ENCODE measurements at regions not wholly inside any gene's neighbourhood (a gene's known extent, or its start where the extent isn't known, plus 50 kb on each side); places are given as distances from the start of the nearest gene placed in this dataset.

GRCh38 chr4:107129611-107130010, 93.5 kb upstream of the DKK2 start:
- Histone ChIP-seq H3K4me3 (replicated peaks in 1 of 4; ENCODE audit: control extremely low read depth in 1 of 4, insufficient read depth in 1 of 4, low read depth in 3 of 4, low read length in 4 of 4) (no peak overlapping the region), H3K27me3 (ENCODE audit: control insufficient read depth, insufficient read depth, low read length) (no peaks in the 10 kb centered on the region), H3K36me3 (ENCODE audit: control insufficient read depth, insufficient read depth, low read length) (no peaks in the 10 kb centered on the region), H3K79me2 (ENCODE audit: control insufficient read depth, insufficient read depth, low read length) (no peaks in the 10 kb centered on the region), H2AFZ (ENCODE audit: low read length) (no peak overlapping the region), H3K9me3 (ENCODE audit: control insufficient read depth, insufficient read depth, low read depth, low read length) (no peaks in the 10 kb centered on the region), H3K4me1 (ENCODE audit: control insufficient read depth, extremely low read depth, insufficient read depth, low read length) (no peaks in the 10 kb centered on the region), H3K4me2 (ENCODE audit: extremely low read depth, insufficient read depth, low read length) (no peak overlapping the region), H3K27ac (ENCODE audit: insufficient read depth, low read length) (no peak overlapping the region), H3K9ac (ENCODE audit: insufficient read depth, low read length) (no peak overlapping the region), H4K20me1 (ENCODE audit: control insufficient read depth, extremely low read depth, insufficient read depth, low read length) (no peaks in the 10 kb centered on the region)
- no peak for DNase-seq (ENCODE audit: low read depth in 2 of 2)
- TF ChIP-seq EZH2 (IDR thresholded peaks at IDR 0.05; ENCODE audit: low read length, missing control alignments) (no peak), CTCF (conservative IDR thresholded peaks at IDR 0.05 in 1 of 2, IDR thresholded peaks at IDR 0.05 in 1 of 2; ENCODE audit: low read depth in 1 of 2, low read length in 2 of 2) (no peak)

- H3K4me1 ChIP-seq (ENCODE audit: control insufficient read depth, extremely low read depth, insufficient read depth, low read length), result no peaks in the 10 kb centered on the region
- no peaks in the 10 kb centered on the region for H3K79me2 ChIP-seq (ENCODE audit: control insufficient read depth, insufficient read depth, low read length)
- no peak overlapping the region for H3K27ac ChIP-seq (ENCODE audit: insufficient read depth, low read length)
- H3K4me2 ChIP-seq (ENCODE audit: extremely low read depth, insufficient read depth, low read length), result no peak overlapping the region
- H3K27me3 ChIP-seq (ENCODE audit: control insufficient read depth, insufficient read depth, low read length), result no peaks in the 10 kb centered on the region
- H3K36me3 ChIP-seq (ENCODE audit: control insufficient read depth, insufficient read depth, low read length), result no peaks in the 10 kb centered on the region
- TF ChIP-seq EZH2 (IDR thresholded peaks at IDR 0.05; ENCODE audit: low read length, missing control alignments), result no peak
- TF ChIP-seq CTCF (conservative IDR thresholded peaks at IDR 0.05 in 1 of 2, IDR thresholded peaks at IDR 0.05 in 1 of 2; ENCODE audit: low read depth in 1 of 2, low read length in 2 of 2), result no peak
- no peaks in the 10 kb centered on the region for H4K20me1 ChIP-seq (ENCODE audit: control insufficient read depth, extremely low read depth, insufficient read depth, low read length)
- no peak overlapping the region for H3K4me3 ChIP-seq (replicated peaks in 1 of 4; ENCODE audit: control extremely low read depth in 1 of 4, insufficient read depth in 1 of 4, low read depth in 3 of 4, low read length in 4 of 4)
- H3K9ac ChIP-seq (ENCODE audit: insufficient read depth, low read length), result no peak overlapping the region
- H3K9me3 ChIP-seq (ENCODE audit: control insufficient read depth, insufficient read depth, low read depth, low read length), result no peaks in the 10 kb centered on the region
- DNase-seq (ENCODE audit: low read depth in 2 of 2), result no peak
- H2AFZ ChIP-seq (ENCODE audit: low read length), result no peak overlapping the region
These were observed 93.0 kb upstream of the DKK2 start for GRCh38 chr4:107129076-107129475.

- H3K27ac ChIP-seq (ENCODE audit: insufficient read depth, low read length), result no peak overlapping the region
- H3K4me3 ChIP-seq (replicated peaks in 1 of 4; ENCODE audit: control extremely low read depth in 1 of 4, insufficient read depth in 1 of 4, low read depth in 3 of 4, low read length in 4 of 4), result no peak overlapping the region
- H3K36me3 ChIP-seq (ENCODE audit: control insufficient read depth, insufficient read depth, low read length), result no peaks in the 10 kb centered on the region
- no peaks in the 10 kb centered on the region for H3K27me3 ChIP-seq (ENCODE audit: control insufficient read depth, insufficient read depth, low read length)
- H3K4me1 ChIP-seq (ENCODE audit: control insufficient read depth, extremely low read depth, insufficient read depth, low read length), result no peaks in the 10 kb centered on the region
- DNase-seq (ENCODE audit: low read depth in 2 of 2), result no peak
- no peaks in the 10 kb centered on the region for H3K79me2 ChIP-seq (ENCODE audit: control insufficient read depth, insufficient read depth, low read length)
- H3K4me2 ChIP-seq (ENCODE audit: extremely low read depth, insufficient read depth, low read length), result no peak overlapping the region
- no peaks in the 10 kb centered on the region for H3K9me3 ChIP-seq (ENCODE audit: control insufficient read depth, insufficient read depth, low read depth, low read length)
- TF ChIP-seq CTCF (conservative IDR thresholded peaks at IDR 0.05 in 1 of 2, IDR thresholded peaks at IDR 0.05 in 1 of 2; ENCODE audit: low read depth in 1 of 2, low read length in 2 of 2), result no peak
- no peak for TF ChIP-seq EZH2 (IDR thresholded peaks at IDR 0.05; ENCODE audit: low read length, missing control alignments)
- H4K20me1 ChIP-seq (ENCODE audit: control insufficient read depth, extremely low read depth, insufficient read depth, low read length), result no peaks in the 10 kb centered on the region
- H3K9ac ChIP-seq (ENCODE audit: insufficient read depth, low read length), result no peak overlapping the region
- H2AFZ ChIP-seq (ENCODE audit: low read length), result no peak overlapping the region
These were observed 92.0 kb upstream of the DKK2 start for GRCh38 chr4:107128116-107128515.
